Superior temporal gyrus (tissue), 1 donor: ENCODE measurements at regions not wholly inside any gene's neighbourhood (a gene's known extent, or its start where the extent isn't known, plus 50 kb on each side); places are given as distances from the start of the nearest gene placed in this dataset.

Experiments
- DNase-seq: peaks from one replicate; pipeline ENCODE4 v3.0.0-alpha.2; 2016; ENCODE audit errors: extremely low spot score

DNA sequence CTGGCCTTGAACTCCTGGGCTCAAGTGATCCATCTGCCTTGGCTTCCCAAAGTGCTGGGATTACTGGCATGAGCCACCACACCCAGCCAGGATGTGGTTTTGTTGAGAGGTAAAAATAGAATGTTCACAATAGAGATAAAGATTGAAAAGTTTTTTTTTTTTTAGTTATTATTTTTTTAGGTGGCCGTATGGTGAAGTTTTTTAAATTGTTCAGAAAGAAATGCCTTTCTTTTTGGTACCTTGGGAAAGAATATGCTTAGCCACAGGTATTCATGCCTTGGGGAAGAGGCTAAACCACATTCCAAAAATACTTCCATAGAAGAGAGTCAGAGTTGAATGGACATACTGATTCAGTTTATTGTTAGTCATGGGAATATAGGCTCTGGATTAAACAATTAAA is 143.4 kb downstream of the C11orf91 start:
- DNase-seq: no peak

DNA sequence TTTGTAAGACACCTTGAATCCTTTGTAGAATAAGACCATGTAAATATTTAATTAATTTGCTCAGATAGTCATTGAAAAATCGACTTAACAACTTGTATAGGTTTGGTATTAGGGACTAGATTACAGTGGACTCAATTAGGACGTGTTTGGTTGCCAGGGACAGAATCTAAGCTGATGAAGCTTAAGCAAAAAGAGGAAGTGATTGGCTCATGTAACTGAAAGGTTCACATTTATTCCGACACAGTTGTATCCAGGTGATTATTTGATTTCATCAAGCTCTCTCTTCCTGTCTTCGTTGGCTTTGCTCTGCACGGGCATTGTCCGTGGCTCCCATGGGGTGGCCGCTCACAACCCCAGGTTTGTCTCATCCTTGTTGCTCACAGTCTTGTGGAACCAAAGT is 146.4 kb downstream of the C11orf91 start:
- no peak for DNase-seq

DNA sequence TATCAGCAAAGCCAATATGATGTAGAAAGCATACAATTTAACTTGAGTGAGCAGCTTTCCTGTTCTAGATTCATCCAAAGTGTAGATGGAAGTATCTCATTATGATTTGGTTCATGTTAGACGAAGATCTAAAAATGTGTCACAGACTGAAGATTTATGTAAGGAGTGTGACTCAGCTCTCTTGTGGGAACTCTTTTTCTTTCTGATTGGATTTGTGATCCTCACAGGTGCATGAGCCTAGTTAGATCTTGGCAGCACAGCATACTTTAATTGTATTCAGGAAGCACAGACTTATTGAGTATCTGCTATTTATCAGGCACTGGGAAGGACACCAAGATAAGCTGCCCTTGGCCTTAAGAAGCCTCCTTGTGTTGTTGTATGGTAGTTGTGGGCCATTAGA is 147.1 kb downstream of the C11orf91 start:
- peak; percentile 70 for DNase-seq

DNA sequence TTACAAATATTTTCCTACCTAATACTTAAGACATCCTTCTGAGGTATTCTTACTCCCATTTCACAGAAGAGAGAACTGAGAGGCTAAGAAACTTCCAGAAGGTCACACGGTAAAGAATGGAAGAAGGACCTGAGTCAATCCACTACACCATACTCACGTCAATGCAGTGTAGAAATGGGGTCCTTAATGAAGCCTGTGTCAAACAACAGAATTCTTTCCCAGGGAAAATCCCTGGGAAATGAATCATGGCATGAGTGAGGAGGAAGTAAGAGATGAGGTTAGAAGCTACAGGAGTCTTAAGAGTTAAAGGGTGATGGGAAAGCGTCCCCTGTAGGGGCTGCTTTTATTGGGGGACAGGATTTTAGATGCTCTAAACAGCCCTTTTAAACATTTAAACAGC is 147.9 kb downstream of the C11orf91 start:
- DNase-seq: no peak

DNA sequence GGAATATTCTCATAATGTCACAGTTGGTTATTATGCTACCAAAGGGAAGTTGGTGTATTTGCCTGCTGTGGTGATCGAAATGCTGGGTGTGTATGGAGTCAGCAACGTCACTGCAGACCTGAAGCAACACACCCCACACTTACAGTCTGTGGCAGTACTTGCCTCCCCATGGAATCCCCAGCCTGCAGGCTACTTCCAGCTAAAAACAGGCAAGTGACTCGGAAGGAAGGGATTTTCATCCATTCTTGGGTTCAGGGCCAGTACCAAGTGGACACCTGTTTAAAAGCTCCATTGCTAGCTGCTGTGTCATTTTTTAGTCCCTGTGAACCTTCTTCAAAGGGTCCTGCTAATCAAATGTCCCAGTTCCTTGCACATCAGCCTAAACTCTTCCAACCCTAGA is 149.6 kb downstream of the C11orf91 start:
- no peak for DNase-seq

DNA sequence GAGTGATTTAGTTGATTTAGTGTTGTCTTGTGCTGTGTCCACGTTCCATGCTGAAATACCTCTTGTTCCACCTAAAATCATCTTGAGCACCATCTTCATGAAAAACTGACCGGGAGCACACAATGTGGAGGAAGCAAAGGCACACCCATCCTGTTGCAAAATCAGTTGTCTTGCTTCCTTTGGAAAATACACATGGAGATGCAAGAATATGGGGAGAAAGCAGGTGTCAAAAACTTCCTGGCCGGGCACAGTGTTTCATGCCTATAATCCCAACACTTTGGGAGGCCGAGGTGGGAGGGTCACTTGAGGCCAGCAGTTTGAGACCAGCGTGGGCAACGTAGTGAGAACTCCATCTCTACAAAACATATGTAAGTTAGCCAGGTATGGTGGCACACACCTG is 151.1 kb downstream of the C11orf91 start:
- DNase-seq: no peak

DNA sequence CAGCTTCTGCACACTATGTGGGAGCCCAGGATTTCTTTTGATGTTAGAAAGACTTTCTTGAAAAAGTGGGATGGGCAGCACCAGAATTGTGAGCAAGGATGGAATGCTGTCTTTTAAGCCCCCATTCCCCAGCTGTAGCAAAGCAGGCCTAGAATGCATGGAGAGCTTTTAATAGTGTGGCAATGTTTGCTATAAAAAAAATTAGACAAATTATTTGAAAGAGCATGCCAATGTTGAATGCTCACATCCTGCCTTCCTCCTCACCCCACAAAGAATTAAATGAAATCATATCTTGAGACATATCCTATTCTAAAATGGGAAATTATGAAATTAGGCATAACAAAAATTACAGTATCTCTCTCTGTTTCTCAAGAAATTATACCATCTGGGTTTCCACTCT is 154.7 kb downstream of the C11orf91 start:
- DNase-seq: no peak

DNA sequence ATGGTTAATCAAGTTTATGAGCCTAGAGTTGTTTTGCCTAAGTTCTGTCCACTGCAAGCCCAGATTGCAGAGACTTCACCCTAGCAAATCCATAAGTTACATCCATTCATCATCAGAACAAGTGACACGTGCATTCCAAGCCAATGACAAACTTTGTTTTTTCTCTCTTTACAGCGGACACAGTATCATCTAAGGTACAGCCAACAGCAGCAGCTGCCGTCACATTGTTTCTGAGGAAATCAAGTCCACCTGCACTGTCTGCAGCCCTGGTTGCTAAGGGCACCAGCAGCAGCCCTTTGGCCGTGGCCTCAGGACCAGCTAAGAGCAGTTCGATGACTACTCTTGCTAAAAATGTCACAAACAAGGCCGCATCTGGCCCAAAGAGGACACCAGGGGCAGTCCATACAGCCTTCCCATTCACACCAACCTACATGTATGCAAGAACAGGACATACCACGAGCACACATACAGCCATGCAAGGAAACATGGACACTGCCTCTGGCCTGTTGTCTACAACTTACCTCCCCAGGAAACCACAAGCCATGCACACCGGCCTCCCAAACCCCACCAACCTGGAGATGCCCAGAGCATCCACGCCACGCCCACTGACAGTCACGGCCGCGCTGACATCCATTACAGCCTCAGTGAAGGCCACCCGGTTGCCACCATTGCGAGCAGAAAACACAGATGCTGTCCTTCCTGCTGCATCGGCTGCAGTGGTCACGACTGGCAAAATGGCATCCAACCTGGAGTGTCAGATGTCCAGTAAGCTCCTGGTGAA is 155.8 kb downstream of the C11orf91 start:
- DNase-seq: no peak

DNA sequence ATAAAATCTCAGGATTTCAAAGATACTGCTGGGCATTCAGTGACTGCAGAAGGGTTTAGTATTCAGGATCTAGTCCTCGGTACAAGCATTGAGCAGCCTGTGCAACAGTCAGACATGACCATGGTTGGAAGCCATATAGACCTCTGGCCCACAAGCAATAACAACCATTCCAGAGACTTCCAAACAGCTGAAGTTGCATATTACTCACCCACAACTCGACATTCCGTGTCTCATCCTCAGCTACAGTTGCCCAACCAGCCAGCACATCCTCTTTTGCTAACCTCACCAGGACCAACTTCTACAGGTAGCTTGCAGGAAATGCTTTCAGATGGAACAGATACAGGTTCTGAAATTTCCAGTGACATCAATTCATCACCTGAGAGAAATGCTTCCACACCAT is 156.8 kb downstream of the C11orf91 start:
- DNase-seq: no peak

DNA sequence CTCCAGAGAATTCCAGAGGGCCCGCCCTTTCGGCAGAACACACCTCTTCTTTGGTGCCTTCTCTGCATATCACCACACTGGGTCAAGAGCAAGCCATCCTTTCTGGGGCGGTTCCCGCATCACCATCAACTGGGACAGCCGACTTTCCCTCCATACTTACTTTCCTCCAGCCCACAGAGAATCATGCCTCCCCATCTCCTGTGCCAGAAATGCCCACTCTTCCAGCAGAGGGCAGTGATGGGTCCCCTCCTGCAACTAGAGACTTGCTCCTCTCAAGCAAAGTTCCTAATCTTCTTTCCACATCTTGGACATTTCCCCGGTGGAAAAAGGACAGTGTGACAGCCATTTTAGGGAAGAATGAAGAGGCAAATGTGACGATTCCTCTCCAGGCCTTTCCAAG is 157.7 kb downstream of the C11orf91 start:
- peak; percentile 60 for DNase-seq

DNA sequence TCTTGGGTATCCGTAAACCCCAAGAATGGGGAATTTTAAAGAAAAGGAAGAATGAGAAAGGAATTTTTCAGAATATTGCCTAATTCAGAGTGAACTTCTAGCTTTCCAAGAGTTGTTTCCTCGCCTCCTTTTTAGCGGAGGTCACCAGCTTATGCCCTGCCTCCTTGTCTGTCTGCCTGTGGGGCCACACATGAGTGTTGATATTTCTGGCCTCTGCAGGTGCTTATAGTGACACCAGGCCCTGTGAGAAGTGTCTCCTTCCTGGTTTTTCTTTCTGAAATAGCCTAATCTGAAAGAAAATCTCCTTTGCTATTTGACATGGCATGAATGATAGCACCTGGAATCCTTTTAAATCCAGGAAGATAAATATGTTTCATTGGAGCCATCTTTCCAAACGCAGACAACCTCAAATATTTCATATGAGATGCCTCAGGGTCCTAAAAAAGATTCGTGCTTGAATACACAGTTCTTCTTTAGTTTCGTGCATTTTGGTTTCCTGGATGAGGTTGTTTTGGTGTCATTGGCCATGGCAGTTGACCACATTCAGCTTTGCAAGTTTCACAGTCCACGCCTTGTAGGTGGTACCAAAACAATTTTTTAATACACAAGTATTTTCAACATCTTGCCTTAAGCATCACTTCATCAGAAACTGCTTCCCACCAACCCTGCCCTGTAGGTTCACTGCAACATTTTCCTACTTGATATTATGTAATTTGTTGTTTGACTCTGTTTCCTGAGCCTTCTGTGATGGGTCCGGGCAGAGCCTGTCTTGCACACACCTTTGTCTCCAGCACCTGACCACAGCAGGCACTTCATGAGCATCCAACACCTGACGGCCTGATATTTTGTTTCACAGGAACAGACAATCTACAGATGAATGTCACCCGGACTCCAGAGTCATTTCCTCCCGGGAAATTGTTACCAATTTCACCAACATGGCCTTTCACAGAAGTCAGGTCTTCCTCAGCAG is 159.4 kb downstream of the C11orf91 start:
- no peak for DNase-seq

DNA sequence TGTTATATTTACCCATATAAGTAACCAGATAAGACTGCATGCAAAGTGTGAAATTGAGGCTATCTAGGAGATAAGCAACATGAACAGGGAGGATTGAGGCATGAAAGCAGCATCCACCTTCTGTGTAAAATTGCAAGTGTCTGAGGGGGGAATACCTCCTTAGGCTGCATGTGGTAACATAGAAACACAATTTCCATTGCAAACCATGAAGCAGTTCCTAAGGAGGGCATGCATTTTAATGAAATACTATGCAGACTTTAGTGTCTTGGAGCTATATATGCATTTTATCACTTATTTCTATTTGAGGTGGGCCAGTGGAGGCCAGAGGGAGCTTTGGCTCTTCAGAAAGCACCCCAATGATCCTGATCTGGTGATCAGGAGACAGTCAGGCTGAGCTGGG is 160.2 kb downstream of the C11orf91 start:
- no peak for DNase-seq

DNA sequence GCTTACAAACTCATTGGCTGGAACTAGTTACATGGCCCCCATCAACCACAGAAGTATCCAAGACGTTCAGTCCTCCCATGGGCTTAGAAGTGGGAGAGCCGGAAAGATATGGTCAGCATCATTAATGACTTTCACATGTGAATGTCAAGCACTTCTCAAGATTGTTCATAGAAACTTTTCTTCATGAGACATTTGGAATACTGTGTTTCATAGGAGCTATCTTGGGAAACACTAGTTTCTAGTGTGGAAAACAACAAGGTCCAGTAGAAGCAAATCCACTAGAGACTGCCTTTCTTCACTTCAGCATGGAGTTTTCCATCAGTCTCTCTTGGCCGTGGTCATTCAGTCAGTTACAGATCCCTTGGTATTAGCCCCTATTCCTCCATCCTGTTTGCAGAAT is 160.9 kb downstream of the C11orf91 start:
- no peak for DNase-seq

DNA sequence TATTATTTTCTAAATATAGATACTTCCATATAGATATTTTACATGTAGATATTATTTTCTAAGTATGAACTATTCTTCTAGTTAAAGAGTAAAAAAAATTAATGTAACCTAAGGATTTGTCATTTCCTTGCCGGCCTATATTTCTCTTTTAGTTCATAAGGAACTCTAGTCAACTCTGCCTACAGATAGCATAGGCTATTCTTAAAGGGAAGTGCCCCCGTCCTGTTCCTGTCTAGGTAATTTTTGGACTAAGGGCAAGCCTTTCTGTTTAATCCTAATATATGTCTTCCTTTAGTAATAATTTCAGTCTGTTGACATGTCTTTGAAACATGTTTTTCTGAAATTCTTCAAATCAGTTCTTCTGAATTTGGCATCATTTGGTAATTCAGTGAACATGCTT is 161.9 kb downstream of the C11orf91 start:
- DNase-seq: no peak

DNA sequence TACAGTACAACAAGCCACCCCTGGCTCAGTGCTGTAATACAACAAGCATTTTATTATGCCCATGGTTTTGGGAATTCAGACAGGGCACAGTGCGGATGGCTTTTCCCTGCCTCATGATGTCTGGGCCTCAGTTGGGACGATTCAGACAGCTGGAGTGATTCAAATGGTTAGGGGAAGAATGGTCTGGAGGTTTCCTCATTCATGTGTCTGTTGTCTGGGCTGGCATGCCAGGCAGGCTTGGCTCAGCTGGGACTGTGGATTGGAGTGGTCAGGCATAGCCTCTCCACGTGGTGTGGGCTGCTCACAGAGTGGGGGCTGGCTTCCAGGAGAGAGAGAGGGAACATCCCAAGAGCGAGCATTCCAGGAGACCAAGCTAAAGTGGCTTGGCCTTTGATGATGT is 164.4 kb downstream of the C11orf91 start:
- no peak for DNase-seq

DNA sequence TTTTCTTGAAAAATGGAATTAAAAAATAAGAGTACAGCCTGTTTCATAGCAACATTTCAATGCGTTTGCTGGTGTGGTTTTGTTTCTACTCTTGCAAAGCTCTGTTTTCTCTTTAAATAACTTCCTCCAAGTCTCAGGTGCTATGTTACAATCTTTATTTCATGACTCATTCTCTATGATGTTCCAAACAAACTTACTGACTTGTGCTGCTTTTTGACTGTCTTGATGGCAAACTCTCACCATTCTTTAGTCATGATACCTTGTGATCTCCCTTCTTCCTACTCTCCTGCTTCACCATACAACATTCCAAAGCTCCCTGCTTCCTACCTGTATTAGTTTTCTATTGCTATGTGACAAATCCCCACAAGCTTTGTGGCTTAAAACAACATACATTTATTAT is 166.1 kb downstream of the C11orf91 start:
- DNase-seq: no peak

DNA sequence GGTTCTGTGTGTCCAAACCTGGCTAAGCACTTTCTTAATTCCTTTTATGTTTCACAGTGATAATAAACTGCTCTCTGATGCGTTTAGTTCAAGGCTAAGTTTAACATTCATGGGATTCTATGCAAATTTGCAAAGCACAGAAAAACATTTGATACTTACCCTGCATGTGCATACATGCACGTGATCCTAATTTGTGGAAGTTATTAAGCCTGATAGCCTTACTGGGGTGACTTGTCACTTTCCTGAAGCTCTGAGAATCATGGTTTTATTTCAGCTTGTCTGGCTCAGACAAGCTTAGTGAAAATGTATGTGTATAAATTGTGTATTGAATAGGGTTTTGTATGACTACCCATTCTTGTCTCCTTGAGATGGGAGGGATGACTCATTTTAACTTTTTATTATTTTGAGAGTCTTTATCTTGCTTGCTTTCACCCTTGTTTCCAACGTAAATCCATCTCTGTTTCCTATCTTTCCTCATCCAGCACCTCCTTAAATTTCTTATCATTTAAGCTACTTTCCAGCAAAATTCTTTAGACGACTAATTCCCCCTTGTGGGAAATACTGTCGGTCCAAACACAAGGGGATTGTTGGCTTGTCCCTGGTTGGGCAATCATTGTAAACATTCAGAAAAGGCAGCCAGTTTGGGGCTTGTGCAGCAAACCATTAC is 167.1 kb downstream of the C11orf91 start:
- DNase-seq: no peak

DNA sequence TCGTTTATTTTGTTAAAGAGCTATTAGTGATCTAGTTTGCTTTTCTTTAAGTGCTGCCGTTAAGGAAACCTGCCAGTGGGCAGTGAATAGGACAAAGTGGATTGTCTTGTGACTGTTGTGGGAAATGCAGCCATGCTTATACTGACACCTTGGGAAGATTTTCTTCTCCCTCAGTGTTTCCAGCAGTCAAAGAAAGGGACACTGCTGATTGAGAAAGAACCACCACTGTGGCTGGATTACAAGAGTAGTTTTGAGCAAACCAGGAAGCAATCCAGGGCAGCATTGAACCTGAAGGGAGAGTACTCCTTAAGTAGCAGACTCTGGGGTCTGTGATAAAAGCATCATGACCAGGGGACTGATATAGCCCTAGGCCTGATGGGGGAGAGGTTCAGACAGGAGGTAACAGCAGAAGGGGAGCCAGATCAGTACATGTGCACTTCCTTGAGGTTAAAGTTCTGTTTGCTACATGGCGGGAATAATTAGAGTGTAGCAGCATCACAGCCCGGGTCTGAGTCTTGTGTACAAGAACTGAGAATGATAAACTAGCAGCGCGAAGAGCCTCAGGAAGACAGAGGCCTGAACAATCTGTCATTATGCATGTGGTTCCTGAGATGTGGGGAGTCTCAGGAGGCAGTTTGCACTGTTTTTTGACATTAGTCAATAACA is 167.8 kb downstream of the C11orf91 start:
- DNase-seq: no peak

DNA sequence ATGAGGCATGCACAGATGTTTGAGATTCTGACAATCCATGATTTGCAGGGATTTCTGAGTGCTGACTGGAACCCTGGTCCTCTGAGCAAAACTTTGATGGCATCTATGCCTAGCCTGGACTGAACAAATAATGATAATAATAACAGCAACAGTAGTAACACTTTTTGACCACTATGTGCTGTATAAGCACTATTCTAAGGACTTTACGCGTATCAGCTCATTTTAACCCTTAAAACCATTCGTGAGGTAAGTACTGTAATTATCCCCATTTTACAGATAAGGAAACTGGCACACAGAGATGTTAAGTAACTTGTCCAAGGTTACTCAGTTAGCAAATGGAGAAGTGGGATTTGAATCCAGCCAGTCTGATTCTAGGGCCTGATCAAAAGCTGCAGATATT is 168.4 kb downstream of the C11orf91 start:
- DNase-seq: no peak

DNA sequence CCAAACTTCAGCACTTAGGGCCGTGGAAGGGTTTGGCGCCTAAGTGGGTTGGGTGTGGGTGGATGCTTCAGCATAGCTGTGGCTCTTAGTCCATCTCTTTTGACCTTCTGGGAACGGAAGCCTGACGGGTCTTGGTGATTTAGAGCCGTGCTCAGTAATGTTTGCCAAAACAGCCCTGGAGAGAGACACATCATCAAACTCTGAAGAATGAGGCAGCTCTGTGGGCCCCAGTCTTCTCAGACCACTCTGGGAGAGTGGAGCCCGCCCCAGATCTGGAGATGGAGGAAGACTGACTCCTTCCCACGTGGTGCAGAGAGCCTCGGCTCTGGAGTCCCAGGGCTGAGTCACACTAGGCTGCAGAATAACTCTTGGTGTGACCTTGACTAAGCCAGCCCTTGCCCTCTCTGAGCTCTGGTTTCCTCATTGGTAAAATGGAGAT is 168.9 kb downstream of the C11orf91 start:
- no peak for DNase-seq

DNA sequence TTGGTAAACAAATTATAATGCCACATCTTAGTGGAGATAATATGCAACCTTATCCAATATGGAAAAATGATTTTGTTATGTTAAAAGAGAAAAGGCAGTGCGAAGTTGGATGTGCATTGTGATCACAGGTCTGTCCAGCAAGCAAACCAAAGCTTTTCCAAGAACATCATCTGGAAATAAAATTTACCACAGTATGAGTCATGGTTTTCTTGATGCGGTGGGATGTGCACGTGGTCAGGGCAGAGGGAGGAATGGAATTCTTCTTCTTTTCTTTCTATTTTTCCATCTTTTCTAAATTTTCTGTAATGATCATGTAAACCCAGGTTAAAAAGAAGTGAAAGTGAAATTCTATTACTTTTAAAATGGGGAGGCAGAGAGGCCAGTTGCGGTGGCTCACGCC is 169.8 kb downstream of the C11orf91 start:
- DNase-seq: no peak

DNA sequence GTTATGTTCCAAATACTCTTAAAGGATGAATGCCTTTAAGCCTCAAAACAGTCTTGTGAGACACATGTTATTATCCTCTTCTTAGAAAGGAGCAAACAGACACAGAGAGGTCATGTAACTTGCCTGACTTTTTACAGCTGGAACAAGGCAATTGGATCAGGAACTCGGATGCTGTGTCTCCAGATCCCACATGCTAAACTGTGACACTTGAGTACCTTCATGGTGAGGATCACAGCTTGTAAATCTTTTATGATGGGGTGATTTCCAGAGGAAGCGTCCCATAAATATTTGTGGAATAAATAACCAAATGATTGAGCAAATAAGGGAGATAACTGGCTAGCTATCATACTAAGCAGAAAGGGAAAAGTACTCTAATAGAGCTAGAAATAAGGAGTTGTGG is 171.2 kb downstream of the C11orf91 start:
- no peak for DNase-seq
